SIG-M5 (cell line): ENCODE measurements at regions not wholly inside any gene's neighbourhood (a gene's known extent, or its start where the extent isn't known, plus 50 kb on each side); places are given as distances from the start of the nearest gene placed in this dataset.

ENCODE experiments used
- DNase-seq: peaks from one replicate; lab custom pipeline; 2025; lab: John Stamatoyannopoulos, UW

DNA sequence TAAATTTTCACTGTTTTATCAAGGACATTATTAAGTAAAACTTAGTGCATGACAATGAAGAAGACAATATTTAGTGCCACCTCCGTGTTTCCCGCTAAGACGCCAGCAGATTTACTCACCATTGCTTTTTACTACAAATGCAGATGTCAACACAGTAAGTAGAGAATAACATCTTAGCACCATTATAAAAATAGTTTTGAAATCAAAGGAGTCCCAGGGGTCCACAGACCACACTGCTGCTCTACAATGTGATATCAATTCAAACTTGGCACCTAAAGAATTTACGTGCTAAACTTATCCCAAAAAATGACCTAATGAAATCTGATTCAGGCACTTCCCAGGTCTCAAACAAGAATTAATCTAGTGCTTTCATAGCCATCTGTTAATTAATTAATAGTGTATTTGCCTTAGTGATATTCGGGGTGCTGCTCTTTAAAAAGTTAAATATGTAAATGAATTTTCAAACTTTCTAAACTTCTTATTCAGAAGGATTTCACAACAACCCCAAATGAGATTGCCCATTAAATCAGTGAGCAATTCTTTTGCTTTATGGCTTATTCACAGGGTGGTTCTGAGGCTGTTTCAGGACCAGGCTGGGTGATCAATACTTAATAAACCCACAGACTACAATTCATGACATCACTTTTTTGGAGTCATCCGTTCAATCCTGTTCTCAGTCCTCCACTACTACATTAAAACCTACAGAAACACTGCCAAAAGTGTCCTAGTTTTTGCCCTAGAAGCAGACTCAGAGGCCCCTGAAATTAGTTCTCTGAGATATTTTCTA lies 161.3 kb upstream of the LMNTD1 start:
- DNase-seq, result no peak

DNA sequence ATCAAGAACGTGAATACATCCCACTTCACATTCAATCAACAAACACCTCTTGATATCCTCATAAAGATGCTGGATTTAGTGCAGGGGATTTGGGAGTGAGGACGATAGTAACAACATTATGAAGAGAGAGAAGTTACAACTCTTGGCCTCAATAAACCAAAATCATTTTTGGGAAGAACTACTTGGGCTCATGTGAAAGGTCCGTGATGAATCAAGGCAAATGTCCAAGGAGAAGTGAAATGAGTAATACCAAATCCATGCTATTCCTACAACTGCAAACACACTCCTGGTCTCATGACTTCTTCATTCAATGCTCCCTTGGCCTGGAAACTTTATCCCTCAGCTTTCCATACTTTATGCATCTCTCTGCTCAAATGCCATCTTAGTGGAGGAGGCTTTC lies 162.0 kb upstream of the LMNTD1 start:
- no peak for DNase-seq

DNA sequence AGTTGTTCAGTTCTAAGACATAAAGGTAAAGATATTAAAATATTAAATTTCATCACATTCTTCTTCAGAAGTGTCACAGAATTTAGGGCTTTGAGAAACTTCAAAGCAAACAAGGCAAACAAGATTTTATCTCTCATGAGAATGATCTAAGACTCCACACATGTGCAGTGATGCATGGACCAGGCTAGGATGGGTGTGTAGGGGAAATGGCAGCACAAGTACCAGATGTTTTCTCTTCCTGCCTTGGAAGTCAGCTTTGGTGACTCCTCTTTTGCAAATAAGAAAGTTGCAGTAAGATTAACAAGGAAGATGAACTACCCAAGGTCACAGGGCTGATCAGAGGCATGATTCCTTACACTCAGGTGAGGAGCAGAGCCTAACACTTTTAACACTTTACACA lies 163.8 kb upstream of the LMNTD1 start:
- no peak for DNase-seq

DNA sequence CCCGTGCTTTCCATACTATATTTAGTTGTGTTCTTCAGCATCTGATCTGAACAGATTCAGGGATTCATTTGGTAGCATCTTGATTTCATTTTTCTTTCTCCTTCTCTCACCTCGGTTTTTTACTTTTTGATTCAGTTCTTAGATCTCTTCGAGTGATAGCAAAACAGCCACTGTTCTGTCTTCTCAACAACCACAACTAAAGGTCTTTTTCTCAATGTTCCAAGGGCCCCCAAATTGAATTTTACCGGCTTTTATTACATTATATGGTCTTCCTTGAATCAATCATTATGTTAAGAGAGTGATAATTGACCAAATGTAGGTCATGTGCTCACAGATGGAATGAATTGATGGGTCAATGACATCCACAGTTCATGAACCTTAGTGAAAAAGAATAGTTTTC lies 164.5 kb upstream of the LMNTD1 start:
- no peak for DNase-seq

DNA sequence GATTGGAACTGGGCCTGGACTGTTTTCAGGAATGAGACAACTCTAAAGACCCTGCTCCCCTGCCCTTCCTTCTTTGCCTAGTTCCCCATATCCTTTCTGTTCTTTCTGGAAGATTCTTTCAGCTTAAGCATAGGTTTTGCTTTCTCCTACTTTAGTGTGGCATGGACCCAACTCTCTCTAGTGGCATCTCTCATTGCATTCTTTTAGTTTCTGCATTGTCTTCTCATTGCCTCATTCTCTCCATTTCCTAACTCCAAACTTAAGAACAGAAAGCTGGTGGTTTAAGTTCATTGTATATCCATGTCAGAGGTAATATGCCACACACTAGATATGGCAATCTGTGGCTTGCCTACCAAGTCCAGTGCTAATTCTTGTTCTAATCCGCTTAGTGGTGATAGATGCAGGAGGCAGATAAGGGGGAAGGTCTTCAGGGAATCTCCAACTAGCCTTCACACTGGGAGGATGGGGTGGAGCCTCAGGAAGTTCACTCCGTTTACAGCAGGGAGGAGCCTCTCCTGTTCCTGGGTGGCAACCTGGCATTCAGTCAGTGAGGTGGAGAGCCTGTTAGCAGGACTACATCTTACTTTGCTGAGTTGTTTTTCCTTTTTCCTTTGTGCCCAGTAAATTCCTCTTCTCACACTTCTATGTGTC lies 165.1 kb upstream of the LMNTD1 start:
- DNase-seq, result no peak

DNA sequence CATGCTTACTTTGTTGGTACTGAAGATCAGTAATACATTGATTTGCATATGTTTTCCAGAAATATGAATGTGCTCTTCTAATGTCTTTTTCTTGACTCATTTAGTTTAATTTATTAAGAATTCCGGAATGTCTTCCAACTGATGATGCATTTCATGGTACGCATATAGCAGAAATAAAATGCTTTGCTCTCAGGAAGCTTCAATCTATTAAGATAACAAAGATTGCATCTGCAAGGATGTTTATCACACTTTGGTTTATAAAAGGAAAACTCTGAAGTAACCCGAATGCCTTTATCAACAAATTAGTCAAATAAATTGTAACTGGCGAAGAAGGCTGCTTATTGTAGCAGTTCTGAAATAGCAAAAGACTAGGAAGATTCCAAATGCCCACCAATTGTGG lies 166.4 kb upstream of the LMNTD1 start:
- no peak for DNase-seq

DNA sequence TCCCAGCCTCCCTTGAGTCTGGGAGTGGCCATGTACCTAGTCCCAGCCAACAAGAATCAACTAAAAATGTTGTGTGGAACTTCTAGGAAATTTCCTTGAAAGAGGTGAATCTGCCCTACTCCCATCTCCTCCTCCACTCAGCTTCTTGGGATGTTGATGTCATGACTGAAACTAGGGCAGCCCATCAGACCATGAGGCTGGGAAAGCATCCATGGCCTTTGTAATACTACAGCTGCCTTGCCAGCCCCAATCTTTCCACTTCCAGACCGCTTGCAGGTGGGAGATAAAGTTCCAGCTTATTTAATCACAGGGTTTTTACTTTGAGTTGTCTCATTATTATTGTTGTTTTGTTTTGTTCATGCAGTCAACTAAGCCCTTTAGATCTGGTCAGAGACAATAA lies 170.3 kb upstream of the LMNTD1 start:
- no peak for DNase-seq

DNA sequence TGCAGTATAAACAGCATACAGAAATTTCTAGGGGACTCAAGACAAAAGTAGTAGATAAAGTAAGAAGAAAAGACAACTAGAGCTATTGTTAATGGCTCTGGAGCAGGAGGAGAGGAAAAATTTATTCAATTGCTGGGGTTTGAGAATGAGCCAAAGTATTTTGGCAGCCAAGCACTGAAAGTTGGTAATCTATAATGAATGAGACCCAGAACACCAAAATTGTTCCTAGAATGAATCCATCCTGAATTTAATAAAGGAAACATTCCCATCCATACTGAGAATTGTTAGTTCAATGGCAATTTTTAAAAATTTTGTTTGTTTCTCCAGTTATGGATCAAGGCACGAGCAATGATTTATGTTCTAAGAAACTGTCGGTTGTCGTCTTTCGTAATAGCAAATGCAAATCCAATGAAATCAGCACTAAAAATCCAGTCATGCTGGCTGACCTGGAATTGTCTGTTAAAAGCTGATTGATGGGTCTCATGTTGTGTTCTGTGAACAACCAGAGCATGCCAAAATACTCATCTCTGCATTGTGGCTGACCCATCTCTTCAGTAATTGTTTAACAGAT lies 170.9 kb upstream of the LMNTD1 start:
- DNase-seq, result no peak

DNA sequence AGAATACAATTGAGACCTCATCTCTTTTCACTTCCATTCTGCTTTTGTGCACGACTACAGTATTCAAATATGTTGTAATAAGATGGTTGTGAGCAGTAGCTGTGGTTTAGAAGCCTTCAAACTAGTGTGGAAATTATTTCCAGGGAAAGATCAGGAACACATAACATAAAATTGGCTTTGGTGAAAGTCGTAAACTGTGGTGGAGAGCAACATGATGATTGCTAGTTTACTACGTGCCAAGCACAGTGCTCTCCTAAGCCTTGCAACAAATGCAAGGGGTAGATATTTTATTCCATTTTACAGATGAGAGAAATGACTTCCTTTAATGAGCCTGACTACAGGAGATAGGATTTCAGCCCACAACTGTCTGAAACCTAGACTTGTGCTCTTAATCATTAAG lies 172.4 kb upstream of the LMNTD1 start:
- no peak for DNase-seq

DNA sequence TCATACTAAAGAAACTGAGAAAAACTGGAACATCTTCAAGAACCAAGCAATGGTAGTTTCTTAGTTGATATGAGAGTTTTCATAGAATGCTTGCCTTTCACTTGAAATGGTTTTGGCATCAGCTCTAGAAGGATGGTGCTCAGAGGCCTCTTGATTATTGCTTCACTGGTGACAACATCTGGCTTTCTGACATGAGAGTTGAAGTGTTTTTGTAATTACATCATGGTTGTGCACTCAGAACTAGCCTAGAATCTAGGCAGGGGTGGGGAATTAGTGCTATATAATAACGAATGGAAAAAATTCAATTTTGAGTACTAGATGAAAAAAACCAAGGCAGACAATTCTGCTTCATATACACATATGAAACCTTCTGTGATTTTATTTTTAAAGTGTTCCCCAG lies 172.8 kb upstream of the LMNTD1 start:
- no peak for DNase-seq

DNA sequence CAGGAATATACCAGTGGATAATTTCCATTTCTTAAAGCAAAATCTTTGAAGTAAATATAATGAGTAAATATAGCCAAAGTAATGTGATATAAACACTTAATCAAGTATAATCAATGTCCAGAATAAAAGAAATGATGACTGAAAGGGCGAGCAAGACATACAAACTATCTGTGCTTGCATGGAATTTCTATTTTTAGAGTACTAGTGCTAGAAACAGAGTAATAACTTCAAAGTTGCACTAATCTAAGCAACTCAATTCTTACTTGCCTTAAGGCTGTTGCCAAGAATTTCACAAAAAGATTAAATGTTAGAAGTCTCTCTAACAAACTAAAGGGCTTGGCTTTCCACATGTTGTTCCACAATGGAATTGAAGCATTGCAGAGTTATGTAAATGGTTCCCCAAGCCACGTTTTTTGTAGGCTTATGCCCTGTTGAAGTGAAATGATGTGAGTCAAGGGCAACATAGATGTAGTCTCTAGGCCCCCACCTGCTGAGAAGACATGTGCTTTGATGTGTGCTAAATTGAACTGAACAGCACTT lies 175.0 kb upstream of the LMNTD1 start:
- DNase-seq, result no peak

DNA sequence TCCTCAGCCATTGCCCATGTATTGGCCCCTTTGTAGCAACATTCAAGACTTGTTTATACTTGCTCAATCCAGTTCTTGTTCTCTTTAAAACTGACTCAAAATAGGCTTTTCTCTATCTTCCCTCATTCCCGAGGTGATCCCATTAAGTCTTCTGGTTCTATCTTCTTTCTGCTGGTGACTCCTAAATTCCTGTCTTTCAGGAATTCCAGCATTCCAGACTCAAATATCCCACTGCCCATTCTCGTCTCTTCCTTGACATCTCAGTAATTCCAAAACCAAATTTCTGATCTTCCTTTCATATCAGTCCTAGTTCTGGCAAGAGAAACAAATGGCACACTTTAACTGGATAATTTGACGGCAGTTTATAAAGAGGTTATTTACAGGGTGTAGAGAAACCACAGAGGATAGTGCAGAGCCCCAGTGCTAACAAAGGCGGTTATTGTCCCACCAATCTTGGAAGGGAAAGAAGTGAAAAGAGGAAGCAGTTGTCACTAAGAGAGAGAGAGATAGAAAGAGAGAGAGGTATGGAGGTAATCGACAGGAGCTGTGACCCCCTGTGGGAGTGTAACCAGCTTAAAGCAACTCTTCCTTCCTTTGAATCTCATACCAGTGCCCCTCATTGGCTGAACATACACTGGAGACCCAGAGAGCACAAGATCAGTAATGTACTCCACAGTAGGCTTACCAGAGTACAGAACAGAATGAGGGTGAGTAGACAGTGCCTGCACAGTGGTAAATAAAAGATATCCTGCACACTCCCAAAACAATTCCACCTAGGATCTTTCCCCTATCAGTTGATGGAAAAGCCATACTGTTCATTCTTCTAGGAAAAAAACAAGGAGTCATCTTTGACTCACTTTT lies 177.6 kb upstream of the LMNTD1 start:
- DNase-seq, result no peak

DNA sequence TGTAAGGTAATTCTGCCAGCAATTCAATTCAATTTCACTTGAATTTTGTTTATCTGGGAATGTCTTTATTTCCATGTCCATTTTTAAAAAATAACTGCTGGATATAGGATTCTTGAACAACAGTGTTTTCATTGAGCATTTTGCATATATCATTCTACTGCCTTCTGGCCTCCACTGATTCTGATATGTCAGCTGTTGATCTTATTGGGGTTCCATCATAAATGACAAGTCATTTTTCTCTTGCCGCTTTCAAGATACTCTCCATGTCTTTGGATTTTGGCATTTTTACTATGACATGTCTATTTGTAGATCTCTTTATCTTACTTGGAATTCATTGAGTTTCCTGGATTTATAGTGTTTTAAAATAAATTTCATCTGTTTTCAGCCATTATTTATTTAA lies 180.5 kb upstream of the LMNTD1 start:
- DNase-seq, result no peak

DNA sequence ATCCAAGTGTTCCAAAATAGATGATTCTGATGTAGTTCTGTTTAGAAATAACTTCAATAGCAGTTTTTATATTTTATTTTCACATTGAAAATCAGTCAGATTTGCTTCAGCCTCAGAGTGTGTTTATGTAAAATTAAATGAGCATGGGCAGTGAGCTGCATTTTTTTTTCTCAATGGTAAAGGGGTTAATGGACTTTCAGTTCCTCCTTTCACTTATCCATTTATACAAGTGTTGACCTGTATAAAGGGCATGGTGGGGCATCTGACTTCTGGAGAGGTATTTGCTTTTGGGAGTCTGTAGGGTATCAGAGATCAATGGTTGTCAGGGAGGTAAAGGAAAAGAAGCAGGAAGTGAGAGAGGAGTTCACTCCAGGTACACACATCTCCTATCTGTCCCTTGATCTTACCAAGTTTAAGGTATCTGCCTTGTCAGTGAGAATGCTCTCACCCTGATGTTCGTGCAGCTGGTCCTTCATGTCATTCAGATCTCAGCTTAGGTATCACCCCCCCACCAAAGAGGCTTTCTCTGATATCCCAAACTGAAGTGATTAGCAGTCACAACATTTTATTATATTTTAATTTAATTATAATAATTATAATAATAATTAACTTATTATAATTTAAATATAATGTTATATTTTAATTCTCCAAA lies 181.6 kb upstream of the LMNTD1 start:
- DNase-seq, result no peak

DNA sequence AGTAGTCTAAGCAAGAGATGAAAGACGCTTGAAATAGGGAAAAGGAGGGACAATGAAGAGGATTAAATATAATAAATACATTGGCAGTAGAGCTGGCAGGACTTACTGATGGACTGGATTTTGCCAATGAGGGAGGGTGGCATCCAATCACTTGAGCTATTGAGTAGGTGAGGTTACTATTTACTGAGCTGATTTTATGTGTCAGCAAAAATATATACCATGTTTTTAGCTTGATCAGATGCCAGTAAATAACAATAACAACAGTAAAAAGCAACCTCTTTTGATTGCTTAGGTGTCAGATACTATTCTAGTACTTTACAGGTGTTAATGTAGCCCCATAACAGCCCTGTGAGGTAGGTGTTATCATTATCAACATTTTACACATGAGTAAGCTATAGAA lies 187.5 kb upstream of the LMNTD1 start:
- DNase-seq, result no peak

DNA sequence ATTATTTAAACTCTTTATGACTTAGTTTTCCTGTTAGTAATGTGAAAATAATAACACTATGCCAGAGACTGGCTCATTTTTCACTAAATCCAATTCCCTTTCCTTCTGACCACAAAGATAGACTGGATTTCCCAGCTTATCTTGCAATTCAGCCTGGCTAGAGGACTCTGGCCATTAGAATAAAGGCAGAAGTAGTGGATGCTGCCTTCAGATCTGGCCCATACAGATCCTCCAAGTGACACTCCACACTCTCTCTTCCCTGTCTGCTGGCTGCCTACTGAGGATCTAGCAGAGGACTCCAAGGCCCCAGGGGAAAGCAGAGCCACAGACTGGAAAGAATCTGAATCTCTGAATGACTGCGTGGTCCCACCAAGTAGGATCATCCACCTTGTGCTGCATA lies 188.8 kb upstream of the LMNTD1 start:
- no peak for DNase-seq

DNA sequence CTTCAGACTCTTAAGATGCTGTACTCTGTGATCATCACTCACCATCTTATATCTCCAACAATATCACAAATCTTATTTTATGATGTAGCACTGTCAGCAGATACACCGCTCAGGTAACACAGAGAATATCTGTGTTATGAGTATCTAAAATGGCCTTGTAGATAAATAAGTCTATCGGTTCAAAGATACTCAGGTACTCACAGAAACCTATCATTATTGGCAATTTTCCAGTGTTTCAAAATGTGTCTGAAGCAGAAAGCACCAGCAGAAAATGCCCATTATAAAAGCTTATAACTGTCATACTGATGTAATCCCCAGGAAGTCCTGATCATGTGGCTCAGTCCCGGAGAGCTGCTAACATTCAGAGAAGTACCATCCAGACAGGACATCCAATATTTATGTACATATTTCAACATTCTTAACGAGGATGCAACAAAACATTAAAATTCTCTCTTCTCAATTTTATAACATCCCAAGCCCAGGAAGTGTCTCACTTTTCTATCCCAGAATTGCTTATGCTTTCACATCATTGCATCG lies 190.7 kb upstream of the LMNTD1 start:
- no peak for DNase-seq

DNA sequence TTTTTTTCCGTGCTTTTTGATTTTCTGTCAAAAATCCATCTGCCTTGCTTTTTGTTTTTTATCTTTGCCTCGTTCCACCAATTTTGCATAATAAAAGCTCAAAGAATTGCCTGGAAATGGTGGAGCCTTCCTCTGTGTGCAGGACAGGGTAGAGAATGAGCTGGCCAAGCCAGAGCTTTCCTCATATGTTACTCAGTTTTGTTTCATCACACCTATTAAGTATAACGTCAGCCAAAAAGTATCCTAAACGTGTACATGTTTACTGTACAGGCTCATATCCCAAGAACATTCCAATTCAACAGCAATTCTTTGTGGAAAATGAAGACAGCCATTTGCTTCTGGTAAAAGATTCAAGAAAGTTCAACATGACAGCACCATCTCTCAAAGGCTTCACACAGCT lies 191.2 kb upstream of the LMNTD1 start:
- DNase-seq, result no peak

DNA sequence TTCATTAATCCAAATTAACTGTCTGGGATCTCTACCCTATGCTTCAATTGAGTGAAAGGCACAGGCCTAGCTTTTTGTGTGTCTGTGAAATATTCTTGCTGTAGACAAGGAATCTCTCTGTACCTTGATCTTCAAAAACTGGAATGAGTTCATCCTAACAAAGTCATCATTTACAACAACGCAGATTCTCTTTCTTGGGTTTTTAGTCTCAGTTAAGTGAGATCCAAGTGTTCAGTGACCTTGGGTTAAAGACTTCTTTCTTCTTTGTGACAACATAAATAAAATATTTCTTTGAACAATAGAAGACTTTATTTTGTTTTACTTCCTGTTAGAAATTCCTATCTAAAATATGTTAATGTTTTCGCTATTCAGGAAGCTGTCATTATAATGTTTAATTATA lies 192.2 kb upstream of the LMNTD1 start:
- DNase-seq, result no peak

DNA sequence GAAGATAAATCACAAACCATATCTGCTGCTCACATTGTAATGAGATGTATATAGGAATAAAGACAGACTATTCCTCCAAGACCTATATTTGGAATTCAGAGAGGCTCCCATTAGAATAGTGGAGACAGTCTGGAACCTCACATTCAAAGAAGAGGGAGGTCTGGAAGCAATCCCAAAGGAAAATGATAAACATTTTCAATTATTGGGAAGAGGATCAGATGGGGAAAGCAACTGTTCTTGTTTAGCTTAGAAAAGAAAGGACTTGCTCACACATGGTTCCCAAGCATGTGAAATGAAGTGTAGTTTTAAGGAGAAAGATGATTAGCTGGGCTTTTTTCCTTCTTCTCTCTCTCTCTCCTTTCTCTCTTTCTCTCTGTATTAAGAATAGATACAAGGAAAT lies 193.0 kb upstream of the LMNTD1 start:
- DNase-seq, result no peak

DNA sequence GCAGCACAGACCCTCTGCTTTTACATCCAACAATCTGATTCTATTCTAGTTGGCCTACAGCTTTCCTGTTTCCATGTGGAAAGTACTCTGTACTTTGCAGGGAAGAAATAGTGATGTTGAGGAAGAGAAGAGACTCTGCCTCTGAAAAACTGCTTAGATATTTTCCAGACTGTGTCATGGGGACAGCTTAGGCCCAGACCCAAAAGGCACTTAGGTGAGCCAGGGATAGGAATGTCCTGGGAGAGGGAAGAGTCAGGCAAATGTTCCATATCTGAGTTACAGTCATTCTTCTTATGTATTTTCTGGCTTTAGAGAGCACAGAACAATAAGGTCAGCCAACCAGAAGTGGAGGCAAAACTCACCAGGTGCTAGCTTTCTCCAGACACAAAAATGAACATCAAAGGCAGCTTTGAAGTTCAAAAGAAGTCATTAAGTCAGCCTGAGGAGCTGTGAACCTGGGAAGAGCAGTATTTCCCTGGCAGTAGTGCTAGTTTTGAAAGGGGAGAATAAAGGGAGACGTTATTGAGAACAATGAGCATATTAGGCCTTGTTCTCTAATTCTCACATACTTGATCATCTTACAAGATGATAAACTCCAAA lies 199.7 kb upstream of the LMNTD1 start:
- DNase-seq, result no peak
